ENCODE measurements at regions not wholly inside any gene's neighbourhood (a gene's known extent, or its start where the extent isn't known, plus 50 kb on each side); places are given as distances from the start of the nearest gene placed in this dataset.

- DNase-seq (ENCODE audit: extremely low read depth, low read depth) = no peak
Measured at GRCh38 chr10:78312197-78313047, 278.8 kb downstream of the RPS24 start.

- no peak for DNase-seq (ENCODE audit: extremely low read depth, low read depth)
Measured at GRCh38 chr10:78313048-78313381, 279.4 kb downstream of the RPS24 start.

- no peak for DNase-seq (ENCODE audit: extremely low read depth, low read depth)
Measured at GRCh38 chr10:78313636-78314035, 280.0 kb downstream of the RPS24 start.

GRCh38 chr10:78314651-78315050 is 281.0 kb downstream of the RPS24 start:
- no peak for DNase-seq (ENCODE audit: extremely low read depth, low read depth)

- DNase-seq (ENCODE audit: extremely low read depth, low read depth) = no peak
Measured at GRCh38 chr10:78316451-78316931, 282.8 kb downstream of the RPS24 start.

- DNase-seq (ENCODE audit: extremely low read depth, low read depth) = no peak
Measured at GRCh38 chr10:78318305-78318704, 284.6 kb downstream of the RPS24 start.

- no peak for DNase-seq (ENCODE audit: extremely low read depth, low read depth)
Measured at GRCh38 chr10:78319371-78319770, 285.7 kb downstream of the RPS24 start.

GRCh38 chr10:78319841-78320240 is 286.2 kb downstream of the RPS24 start:
- no peak for DNase-seq (ENCODE audit: extremely low read depth, low read depth)

GRCh38 chr10:78320506-78320905 is 286.8 kb downstream of the RPS24 start:
- DNase-seq (ENCODE audit: extremely low read depth, low read depth) = no peak

GRCh38 chr10:78321000-78321399 is 287.3 kb downstream of the RPS24 start:
- DNase-seq (ENCODE audit: extremely low read depth, low read depth) = no peak

- DNase-seq (ENCODE audit: extremely low read depth, low read depth) = no peak
Measured at GRCh38 chr10:78321500-78321899, 287.8 kb downstream of the RPS24 start.

- no peak for DNase-seq (ENCODE audit: extremely low read depth, low read depth)
Measured at GRCh38 chr10:78326372-78326771, 292.7 kb downstream of the RPS24 start.

- DNase-seq (ENCODE audit: extremely low read depth, low read depth) = no peak
Measured at GRCh38 chr10:78327778-78328591, 294.3 kb downstream of the RPS24 start.

- DNase-seq (ENCODE audit: extremely low read depth, low read depth) = no peak
Measured at GRCh38 chr10:78328592-78329404, 295.1 kb downstream of the RPS24 start.

GRCh38 chr10:78330884-78331283 is 297.2 kb downstream of the RPS24 start:
- no peak for DNase-seq (ENCODE audit: extremely low read depth, low read depth)

- no peak for DNase-seq (ENCODE audit: extremely low read depth, low read depth)
Measured at GRCh38 chr10:78331391-78331922, 297.8 kb downstream of the RPS24 start.

- no peak for DNase-seq (ENCODE audit: extremely low read depth, low read depth)
Measured at GRCh38 chr10:78332012-78332411, 298.3 kb downstream of the RPS24 start.

GRCh38 chr10:78332657-78333056 is 299.0 kb downstream of the RPS24 start:
- DNase-seq (ENCODE audit: extremely low read depth, low read depth) = no peak

GRCh38 chr10:78333362-78334143 is 299.9 kb downstream of the RPS24 start:
- DNase-seq (ENCODE audit: extremely low read depth, low read depth) = no peak

- DNase-seq (ENCODE audit: extremely low read depth, low read depth) = no peak
Measured at GRCh38 chr10:78335371-78335690, 301.7 kb downstream of the RPS24 start.
